ENCODE measurements at regions not wholly inside any gene's neighbourhood (a gene's known extent, or its start where the extent isn't known, plus 50 kb on each side); places are given as distances from the start of the nearest gene placed in this dataset.

GRCh38 chr20:58069796-58070663 lies 158.4 kb downstream of the ANKRD60 start:
- no peak for DNase-seq (ENCODE audit: low read depth, low spot score)

GRCh38 chr20:58069207-58069606 lies 159.2 kb downstream of the ANKRD60 start:
- DNase-seq (ENCODE audit: low read depth, low spot score), result no peak

- no peak for DNase-seq (ENCODE audit: low read depth, low spot score)
These were observed 162.7 kb downstream of the ANKRD60 start for GRCh38 chr20:58065508-58066361.

- DNase-seq (ENCODE audit: low read depth, low spot score), result no peak
These were observed 163.9 kb downstream of the ANKRD60 start for GRCh38 chr20:58064411-58065010.

- DNase-seq (ENCODE audit: low read depth, low spot score), result no peak
These were observed 169.3 kb downstream of the ANKRD60 start for GRCh38 chr20:58059260-58059544.

- no peak for DNase-seq (ENCODE audit: low read depth, low spot score)
These were observed 169.8 kb downstream of the ANKRD60 start for GRCh38 chr20:58058421-58059259.

- no peak for DNase-seq (ENCODE audit: low read depth, low spot score)
These were observed 171.3 kb downstream of the ANKRD60 start for GRCh38 chr20:58056921-58057686.

GRCh38 chr20:58056021-58056591 lies 172.3 kb downstream of the ANKRD60 start:
- DNase-seq (ENCODE audit: low read depth, low spot score), result no peak

- peak; percentile 84 for DNase-seq (ENCODE audit: low read depth, low spot score)
These were observed 173.6 kb downstream of the ANKRD60 start for GRCh38 chr20:58054780-58055373.

GRCh38 chr20:58054082-58054779 lies 174.2 kb downstream of the ANKRD60 start:
- no peak for DNase-seq (ENCODE audit: low read depth, low spot score)

GRCh38 chr20:58053391-58054055 lies 174.9 kb downstream of the ANKRD60 start:
- no peak for DNase-seq (ENCODE audit: low read depth, low spot score)

- DNase-seq (ENCODE audit: low read depth, low spot score), result no peak
These were observed 177.1 kb downstream of the ANKRD60 start for GRCh38 chr20:58051367-58051766.

GRCh38 chr20:58048096-58048702 lies 180.3 kb downstream of the ANKRD60 start:
- DNase-seq (ENCODE audit: low read depth, low spot score), result peak; percentile 58

- DNase-seq (ENCODE audit: low read depth, low spot score), result no peak
These were observed 182.1 kb downstream of the ANKRD60 start for GRCh38 chr20:58046311-58046710.

- no peak for DNase-seq (ENCODE audit: low read depth, low spot score)
These were observed 182.9 kb downstream of the ANKRD60 start for GRCh38 chr20:58045579-58045978.

- no peak for DNase-seq (ENCODE audit: low read depth, low spot score)
These were observed 183.4 kb downstream of the ANKRD60 start for GRCh38 chr20:58044931-58045555.

- no peak for DNase-seq (ENCODE audit: low read depth, low spot score)
These were observed 184.2 kb downstream of the ANKRD60 start for GRCh38 chr20:58044286-58044685.

Data from ELF-1 (cell line).